Liver (tissue), 7 donors: ENCODE measurements at regions not wholly inside any gene's neighbourhood (a gene's known extent, or its start where the extent isn't known, plus 50 kb on each side); places are given as distances from the start of the nearest gene placed in this dataset.

Source experiments
- DNase-seq: peaks from one replicate; pipeline ENCODE4 v3.0.0-alpha.2; 2017; ENCODE audit warnings: low spot score
- H3K27ac ChIP-seq, 2 donors: one replicate each; pipeline ENCODE4 v1.7.0; 2013; ENCODE audit warnings: inconsistent platforms in 2 of 2, low read length in 2 of 2, control low read depth in 1 of 2, low read depth in 1 of 2, mild to moderate bottlenecking in 1 of 2
- H3K27me3 ChIP-seq, 4 donors: one replicate each; pipeline versions ENCODE4 v1.6.1 to v1.7.0; 2013; ENCODE audit warnings: low read length in 3 of 4, inconsistent platforms in 1 of 4, mild to moderate bottlenecking in 1 of 4, moderate library complexity in 1 of 4; ENCODE audit not compliant: control insufficient read depth in 4 of 4, insufficient read depth in 4 of 4
- H3K36me3 ChIP-seq, 4 donors: one replicate each; pipeline versions ENCODE4 v1.6.1 to v1.7.0; 2013; ENCODE audit warnings: low read length in 3 of 4, mild to moderate bottlenecking in 3 of 4, low read depth in 1 of 4, moderate library complexity in 1 of 4; ENCODE audit not compliant: control insufficient read depth in 4 of 4, insufficient read depth in 3 of 4
- H3K4me1 ChIP-seq, 4 donors: one replicate each; pipeline versions ENCODE4 v1.6.1 to v1.7.0; 2013; ENCODE audit warnings: low read length in 3 of 4, mild to moderate bottlenecking in 3 of 4, moderate library complexity in 1 of 4; ENCODE audit not compliant: control insufficient read depth in 4 of 4, insufficient read depth in 4 of 4
- H3K4me3 ChIP-seq, 3 donors: one replicate each; pipeline versions ENCODE4 v1.6.1 to v1.7.0; 2013; ENCODE audit warnings: low read length in 3 of 3, control low read depth in 1 of 3, low read depth in 1 of 3, mild to moderate bottlenecking in 1 of 3
- H3K9ac ChIP-seq, 2 donors: one replicate each; pipeline ENCODE4 v1.7.0; 2013; ENCODE audit warnings: low read length in 2 of 2, mild to moderate bottlenecking in 2 of 2, moderate library complexity in 2 of 2, control low read depth in 1 of 2, low read depth in 1 of 2
- H3K9me3 ChIP-seq, 4 donors: one replicate each; pipeline versions ENCODE4 v1.6.1 to v1.7.0; 2013; ENCODE audit warnings: low read length in 3 of 4; ENCODE audit not compliant: control insufficient read depth in 4 of 4
- FOXA1 ChIP-seq: IDR thresholded peaks from 2 replicates; pipeline ENCODE4 v1.6.1; 2016; ENCODE audit warnings: antibody characterized with exemption
- FOXA2 ChIP-seq: IDR thresholded peaks from 2 replicates; pipeline ENCODE4 v1.6.1; 2016; ENCODE audit warnings: antibody characterized with exemption
- GABPA ChIP-seq, 2 donors: IDR thresholded peaks in 1 of 2; conservative IDR thresholded peaks in 1 of 2; 2 replicates each; pipeline ENCODE4 v1.6.1; 2016; ENCODE audit warnings: antibody characterized with exemption in 2 of 2, mild to moderate bottlenecking in 1 of 2, moderate library complexity in 1 of 2
- HNF4A ChIP-seq, 2 donors: conservative IDR thresholded peaks; 2 replicates each; pipeline ENCODE4 v1.6.1; 2016; ENCODE audit warnings: antibody characterized with exemption in 2 of 2, mild to moderate bottlenecking in 2 of 2
- HNF4G ChIP-seq: IDR thresholded peaks from 2 replicates; pipeline ENCODE4 v1.6.1; 2016; ENCODE audit warnings: antibody characterized with exemption
- JUND ChIP-seq, 2 donors: IDR thresholded peaks; 2 replicates each; pipeline ENCODE4 v1.6.1; 2016; ENCODE audit warnings: antibody characterized with exemption in 2 of 2
- NR2F2 ChIP-seq: IDR thresholded peaks from 2 replicates; pipeline ENCODE4 v1.6.1; 2016; ENCODE audit warnings: antibody characterized with exemption
- RAD21 ChIP-seq, 2 donors: IDR thresholded peaks; 2 replicates each; pipeline ENCODE4 v1.6.1; 2016; ENCODE audit warnings: antibody characterized with exemption in 2 of 2, mild to moderate bottlenecking in 2 of 2
- RXRA ChIP-seq, 2 donors: IDR thresholded peaks; 2 replicates each; pipeline ENCODE4 v1.6.1; 2017 to 2018; ENCODE audit warnings: antibody characterized with exemption in 2 of 2, mild to moderate bottlenecking in 1 of 2
- SP1 ChIP-seq: IDR thresholded peaks from 2 replicates; pipeline ENCODE4 v1.6.1; 2018; ENCODE audit warnings: antibody characterized with exemption, mild to moderate bottlenecking
- YY1 ChIP-seq: IDR thresholded peaks from 2 replicates; pipeline ENCODE4 v1.6.1; 2016; ENCODE audit warnings: antibody characterized with exemption, mild to moderate bottlenecking
- ZBTB33 ChIP-seq: IDR thresholded peaks from 2 replicates; pipeline ENCODE4 v1.6.1; 2016; ENCODE audit warnings: antibody characterized with exemption
- WGBS: extraction: QIAGEN DNeasy Blood & Tissue Kit; methylation state at CpG from one replicate; pipeline ENCODE4 v1.1.7; 2013; 5-methylcytosine and 5-hydroxymethylcytosine counted together
- donor health status: healthy.
- donor health status: healthy.
- donor health status: healthy.
- donor health status: healthy.

- no peak for TF ChIP-seq SP1
- no peak for TF ChIP-seq ZBTB33
- TF ChIP-seq RXRA (IDR thresholded peaks at IDR 0.05): no peak
- TF ChIP-seq FOXA2: no peak
- no peak for TF ChIP-seq FOXA1
- TF ChIP-seq YY1: no peak
- no peak for TF ChIP-seq HNF4G
- TF ChIP-seq GABPA (IDR thresholded peaks at IDR 0.05 in 1 of 2, conservative IDR thresholded peaks at IDR 0.05 in 1 of 2): no peak
- TF ChIP-seq JUND (IDR thresholded peaks at IDR 0.05): no peak
- TF ChIP-seq NR2F2: no peak
- no peak for TF ChIP-seq HNF4A (conservative IDR thresholded peaks at IDR 0.05)
- TF ChIP-seq RAD21 (IDR thresholded peaks at IDR 0.05): no peak
- 91% methylated on average over 5 of the region's 5 CpGs for WGBS
- Histone ChIP-seq H3K27me3 (peaks cover 0 to 7% (median 0%) of the 10 kb centered on the region in 4 donors), H3K4me3 (no peak overlapping the region), H3K9me3 (no peaks in the 10 kb centered on the region), H3K27ac (no peak overlapping the region), H3K9ac (no peak overlapping the region), H3K4me1 (peaks cover 0 to 3% (median 2%) of the 10 kb centered on the region in 4 donors), H3K36me3 (no peaks in the 10 kb centered on the region)
- no peak for DNase-seq
Observed at GRCh38 chr13:52899206-52899605, 50.8 kb upstream of the PCDH8 start.
